Hepatocyte (in vitro differentiated cells): ENCODE measurements at regions not wholly inside any gene's neighbourhood (a gene's known extent, or its start where the extent isn't known, plus 50 kb on each side); places are given as distances from the start of the nearest gene placed in this dataset.

Experiments
- DNase-seq: peaks from one replicate; pipeline ENCODE4 v3.0.0-alpha.2; 2016; ENCODE audit warnings: low spot score
- H2AFZ ChIP-seq: fragments of 200-600 bp; sonication (generic); 2 replicates; pipeline ENCODE4 v1.6.0; 2016; ENCODE audit warnings: antibody characterized with exemption, mild to moderate bottlenecking
- H3K27ac ChIP-seq: fragments of 200-600 bp; sonication (generic); 2 replicates; pipeline ENCODE4 v1.5.1; 2016; ENCODE audit warnings: mild to moderate bottlenecking
- H3K27me3 ChIP-seq: fragments of 200-600 bp; sonication (generic); 2 replicates; pipeline ENCODE4 v1.6.1; 2016
- H3K36me3 ChIP-seq: fragments of 200-600 bp; sonication (generic); replicated peaks from 2 replicates; pipeline ENCODE4 v1.5.1; 2016; ENCODE audit warnings: low read depth; ENCODE audit not compliant: insufficient read depth
- H3K4me1 ChIP-seq: fragments of 200-600 bp; sonication (generic); 2 replicates; pipeline ENCODE4 v1.5.1; 2016; ENCODE audit warnings: mild to moderate bottlenecking, moderate library complexity; ENCODE audit not compliant: insufficient read depth
- H3K4me2 ChIP-seq: fragments of 200-600 bp; sonication (generic); 2 replicates; pipeline ENCODE4 v1.6.0; 2016
- H3K4me3 ChIP-seq: fragments of 200-600 bp; sonication (generic); 2 replicates; pipeline ENCODE4 v1.5.1; 2016; ENCODE audit warnings: mild to moderate bottlenecking
- H3K79me2 ChIP-seq: fragments of 200-600 bp; sonication (generic); 2 replicates; pipeline ENCODE4 v1.6.0; 2017; ENCODE audit warnings: mild to moderate bottlenecking
- H3K9me2 ChIP-seq: fragments of 200-600 bp; sonication (generic); replicated peaks from 2 replicates; pipeline ENCODE4 v1.6.0; 2017; ENCODE audit warnings: mild to moderate bottlenecking; ENCODE audit not compliant: insufficient read depth
- H3K9me3 ChIP-seq: fragments of 200-600 bp; sonication (generic); 2 replicates; pipeline ENCODE4 v1.5.1; 2016; ENCODE audit warnings: low read depth, mild to moderate bottlenecking
- H4K20me1 ChIP-seq: fragments of 200-600 bp; sonication (generic); 2 replicates; pipeline ENCODE4 v1.6.0; 2016; ENCODE audit warnings: mild to moderate bottlenecking; ENCODE audit not compliant: insufficient read depth, poor library complexity, severe bottlenecking
- CTCF ChIP-seq: fragments of 200-600 bp; sonication (generic); IDR thresholded peaks from 2 replicates; pipeline ENCODE4 v1.5.1; 2016; ENCODE audit warnings: antibody characterized with exemption, mild to moderate bottlenecking; ENCODE audit not compliant: poor library complexity
- EZH2 ChIP-seq: fragments of 200-600 bp; sonication (generic); IDR thresholded peaks from 2 replicates; pipeline ENCODE4 v1.6.1; 2016; ENCODE audit warnings: antibody characterized with exemption, mild to moderate bottlenecking, borderline replicate concordance
- EZH2phosphoT487 ChIP-seq: fragments of 200-600 bp; sonication (generic); IDR thresholded peaks from one replicate; pipeline ENCODE4 v1.6.1; 2018; ENCODE audit warnings: antibody characterized with exemption, mild to moderate bottlenecking, low read depth, moderate library complexity; ENCODE audit not compliant: unreplicated experiment, severe bottlenecking
- WGBS: methylation state at CpG from one replicate; pipeline ENCODE4 v1.1.6; 2016; ENCODE audit warnings: low lambda C conversion rate; ENCODE audit errors: missing lambda C conversion rate; 5-methylcytosine and 5-hydroxymethylcytosine counted together

DNA sequence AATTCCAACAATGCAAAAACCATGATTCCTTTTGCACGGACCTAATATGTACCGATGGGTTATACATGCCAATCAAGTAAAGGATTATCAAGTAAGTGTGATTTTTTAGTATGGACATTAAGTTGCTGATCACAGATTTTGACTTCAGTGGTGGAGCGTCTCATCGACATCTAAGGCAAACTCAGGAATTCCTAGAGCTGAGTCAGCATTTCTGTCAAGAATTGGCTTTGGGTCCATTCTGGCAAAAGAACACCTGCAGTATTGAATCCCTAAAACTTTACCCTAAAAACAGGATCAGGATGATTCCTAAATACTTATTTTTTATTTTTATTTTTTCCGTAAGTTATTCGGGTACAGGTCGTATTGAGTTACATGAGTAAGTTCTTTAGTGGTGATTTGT is 83.6 kb downstream of the HPGD start:
- Histone ChIP-seq H3K9me2 (no peaks in the 10 kb centered on the region), H3K4me2 (no peak overlapping the region), H3K27ac (no peak overlapping the region), H3K4me3 (no peak overlapping the region), H3K4me1 (no peaks in the 10 kb centered on the region), H3K79me2 (no peaks in the 10 kb centered on the region), H3K9me3 (no peaks in the 10 kb centered on the region), H3K36me3 (no peaks in the 10 kb centered on the region), H3K27me3 (no peaks in the 10 kb centered on the region), H4K20me1 (no peaks in the 10 kb centered on the region), H2AFZ (no peak overlapping the region)
- WGBS: 96% methylated on average over 7 of the region's 7 CpGs
- TF ChIP-seq CTCF (no peak), EZH2 (no peak), EZH2phosphoT487 (no peak)
- no peak for DNase-seq

- Histone ChIP-seq H3K36me3 (no peaks in the 10 kb centered on the region), H3K4me1 (no peaks in the 10 kb centered on the region), H3K4me3 (no peak overlapping the region), H3K4me2 (no peak overlapping the region), H3K27me3 (no peaks in the 10 kb centered on the region), H3K9me3 (no peaks in the 10 kb centered on the region), H3K79me2 (no peaks in the 10 kb centered on the region), H3K9me2 (no peaks in the 10 kb centered on the region), H2AFZ (no peak overlapping the region), H4K20me1 (no peaks in the 10 kb centered on the region), H3K27ac (no peak overlapping the region)
- DNase-seq: no peak
- 35% methylated on average over 1 of the region's 1 CpG for WGBS
- TF ChIP-seq EZH2phosphoT487 (no peak), EZH2 (no peak), CTCF (no peak)
These were observed 84.5 kb downstream of the HPGD start for GRCh38 chr4:174437749-174438148.

DNA sequence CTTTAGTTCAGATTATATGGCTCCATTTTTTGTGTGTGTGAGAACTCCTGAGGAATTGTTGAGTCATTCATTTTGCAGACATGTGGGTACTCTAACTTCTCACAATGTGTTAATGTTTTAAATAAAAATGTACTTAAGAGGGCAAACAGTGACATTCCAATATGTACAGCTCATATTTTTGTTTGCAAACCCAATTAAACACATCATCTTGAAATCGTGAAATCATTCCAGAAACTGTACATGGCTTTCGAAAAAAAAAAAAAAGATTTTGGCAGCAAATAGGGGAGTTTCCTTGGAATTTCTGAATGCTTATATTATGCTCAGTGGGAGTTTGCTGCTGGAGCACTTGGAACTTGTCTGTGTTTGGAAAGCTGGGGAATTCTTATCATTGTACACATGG is 85.0 kb downstream of the HPGD start:
- Histone ChIP-seq H3K9me2 (no peaks in the 10 kb centered on the region), H3K4me2 (no peak overlapping the region), H3K9me3 (no peaks in the 10 kb centered on the region), H3K36me3 (no peaks in the 10 kb centered on the region), H3K79me2 (no peaks in the 10 kb centered on the region), H3K4me1 (no peaks in the 10 kb centered on the region), H4K20me1 (no peaks in the 10 kb centered on the region), H3K4me3 (no peak overlapping the region), H3K27me3 (no peaks in the 10 kb centered on the region), H3K27ac (no peak overlapping the region), H2AFZ (no peak overlapping the region)
- WGBS: 69% methylated on average over 2 of the region's 2 CpGs
- TF ChIP-seq EZH2phosphoT487 (no peak), EZH2 (no peak), CTCF (no peak)
- no peak for DNase-seq

DNA sequence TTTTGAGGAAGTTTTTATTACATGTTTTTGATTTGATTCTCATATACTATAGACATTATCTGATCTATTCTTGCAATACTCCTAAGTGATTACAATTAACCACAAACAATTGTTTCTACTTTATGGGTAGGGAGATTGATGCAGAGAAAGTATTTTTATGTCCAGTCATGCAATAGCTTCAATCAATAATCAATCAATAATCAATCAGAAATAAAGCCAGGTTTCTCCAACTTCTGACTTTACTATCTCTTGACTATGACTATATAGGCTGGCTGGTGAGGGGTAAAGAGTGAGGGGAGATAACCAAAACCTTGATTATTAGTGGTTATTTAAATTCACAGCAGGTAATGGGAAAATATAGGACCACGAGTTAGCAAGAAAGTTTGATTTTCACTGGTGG is 85.9 kb downstream of the HPGD start:
- H3K79me2 ChIP-seq: no peaks in the 10 kb centered on the region

More for the DNA sequence above, 85.9 kb downstream of the HPGD start:
- Histone ChIP-seq H3K9me3 (no peaks in the 10 kb centered on the region), H3K36me3 (no peaks in the 10 kb centered on the region), H3K27ac (no peak overlapping the region), H3K9me2 (no peaks in the 10 kb centered on the region), H3K4me1 (no peaks in the 10 kb centered on the region), H3K27me3 (no peaks in the 10 kb centered on the region), H2AFZ (no peak overlapping the region), H3K4me3 (no peak overlapping the region), H4K20me1 (no peaks in the 10 kb centered on the region), H3K4me2 (no peak overlapping the region)
- 100% methylated on average over 1 of the region's 1 CpG for WGBS
- no peak for DNase-seq
- no peak for TF ChIP-seq CTCF
- TF ChIP-seq EZH2: no peak
- TF ChIP-seq EZH2phosphoT487: no peak
